Keratinocyte (primary cell): ENCODE measurements at regions not wholly inside any gene's neighbourhood (a gene's known extent, or its start where the extent isn't known, plus 50 kb on each side); places are given as distances from the start of the nearest gene placed in this dataset.
A peak's percentile ranks its signal among the peaks of the same experiment; 100 is the strongest.

Experiments used
- DNase-seq: peaks from one replicate; pipeline ENCODE4 v3.0.0-alpha.2; 2011; ENCODE audit warnings: low read depth, missing footprints, low spot score
- FAIRE-seq: peaks from 2 replicates; lab custom pipeline; 2011; peaks lifted over from hg19 to GRCh38; lab: Jason Lieb, UNC
- H2AFZ ChIP-seq: 2 replicates; pipeline ENCODE4 v1.6.0; 2012; ENCODE audit warnings: low read length, control low read depth, inconsistent platforms; ENCODE audit not compliant: control insufficient read depth
- H3K27ac ChIP-seq: 2 replicates; pipeline ENCODE4 v1.5.1; 2011; ENCODE audit warnings: low read length; ENCODE audit not compliant: control insufficient read depth, insufficient read depth
- H3K27me3 ChIP-seq: 3 replicates; pipeline ENCODE4 v1.6.0; 2011; ENCODE audit warnings: low read length; ENCODE audit not compliant: control insufficient read depth, insufficient read depth; ENCODE audit errors: extremely low read depth
- H3K36me3 ChIP-seq, 2 experiments: 2 replicates in 1 of 2; 3 replicates in 1 of 2; pipeline ENCODE4 v1.5.1; 2011; ENCODE audit warnings: low read length in 2 of 2, mild to moderate bottlenecking in 1 of 2; ENCODE audit not compliant: control insufficient read depth in 2 of 2, insufficient read depth in 2 of 2; ENCODE audit errors: extremely low read depth in 1 of 2
- H3K4me1 ChIP-seq: 3 replicates; pipeline ENCODE4 v1.5.1; 2011; ENCODE audit warnings: low read length; ENCODE audit not compliant: control insufficient read depth, insufficient read depth; ENCODE audit errors: extremely low read depth
- H3K4me2 ChIP-seq: 3 replicates; pipeline ENCODE4 v1.6.0; 2011; ENCODE audit warnings: low read depth, low read length; ENCODE audit not compliant: control insufficient read depth, insufficient read depth; ENCODE audit errors: extremely low read depth
- H3K4me3 ChIP-seq, 3 experiments: fragments of 200-600 bp in 1 of 3; sonication (generic) in 1 of 3; 2 replicates in 2 of 3; 3 replicates in 1 of 3; pipeline ENCODE4 v1.5.1; 2011 to 2016; ENCODE audit warnings: low read length in 3 of 3, mild to moderate bottlenecking in 3 of 3, control low read depth in 2 of 3, inconsistent platforms in 1 of 3, low read depth in 1 of 3, mixed read lengths in 1 of 3, mixed run types in 1 of 3, moderate library complexity in 1 of 3; ENCODE audit not compliant: control insufficient read depth in 2 of 3, insufficient read depth in 2 of 3; ENCODE audit errors: extremely low read depth in 1 of 3
- H3K79me2 ChIP-seq: 2 replicates; pipeline ENCODE4 v1.6.0; 2012; ENCODE audit warnings: low read length; ENCODE audit not compliant: control insufficient read depth, insufficient read depth
- H3K9ac ChIP-seq: 3 replicates; pipeline ENCODE4 v1.6.0; 2011; ENCODE audit warnings: low read length; ENCODE audit not compliant: control insufficient read depth, insufficient read depth; ENCODE audit errors: extremely low read depth
- H3K9me1 ChIP-seq: 3 replicates; pipeline ENCODE4 v1.6.0; 2011; ENCODE audit warnings: low read length; ENCODE audit not compliant: control insufficient read depth, insufficient read depth; ENCODE audit errors: extremely low read depth
- H3K9me3 ChIP-seq: 2 replicates; pipeline ENCODE4 v1.5.1; 2012; ENCODE audit warnings: low read depth, low read length; ENCODE audit not compliant: control insufficient read depth
- H4K20me1 ChIP-seq: 3 replicates; pipeline ENCODE4 v1.6.0; 2011; ENCODE audit warnings: low read length; ENCODE audit not compliant: control insufficient read depth, insufficient read depth; ENCODE audit errors: extremely low read depth
- EZH2 ChIP-seq: IDR thresholded peaks from one replicate; pipeline ENCODE4 v1.6.1; 2012; ENCODE audit warnings: inconsistent platforms, mild to moderate bottlenecking, low read length, moderate library complexity
- dilution Hi-C: fragments of 300-500 bp; cut with MboI; formaldehyde crosslinking; loops from one replicate; pipeline ENCODE4 v1.7.0; 2020; ENCODE audit warnings: low sequenced_read_pairs; ENCODE audit not compliant: extremely low pct_ligation_motif_present
- TF ChIP-seq, protein P1 (sequence below), 3 experiments: IDR thresholded peaks in 1 of 3; conservative IDR thresholded peaks in 1 of 3; optimal IDR thresholded peaks in 1 of 3; 2 replicates in 2 of 3; 3 replicates in 1 of 3; pipeline versions ENCODE3 to v1.5.1; 2011; ENCODE audit warnings: low read length in 3 of 3, mild to moderate bottlenecking in 3 of 3, moderate library complexity in 2 of 3, control low read depth in 1 of 3, inconsistent platforms in 1 of 3; ENCODE audit not compliant: insufficient read depth in 2 of 3; ENCODE audit errors: extremely low read depth in 1 of 3

DNA sequence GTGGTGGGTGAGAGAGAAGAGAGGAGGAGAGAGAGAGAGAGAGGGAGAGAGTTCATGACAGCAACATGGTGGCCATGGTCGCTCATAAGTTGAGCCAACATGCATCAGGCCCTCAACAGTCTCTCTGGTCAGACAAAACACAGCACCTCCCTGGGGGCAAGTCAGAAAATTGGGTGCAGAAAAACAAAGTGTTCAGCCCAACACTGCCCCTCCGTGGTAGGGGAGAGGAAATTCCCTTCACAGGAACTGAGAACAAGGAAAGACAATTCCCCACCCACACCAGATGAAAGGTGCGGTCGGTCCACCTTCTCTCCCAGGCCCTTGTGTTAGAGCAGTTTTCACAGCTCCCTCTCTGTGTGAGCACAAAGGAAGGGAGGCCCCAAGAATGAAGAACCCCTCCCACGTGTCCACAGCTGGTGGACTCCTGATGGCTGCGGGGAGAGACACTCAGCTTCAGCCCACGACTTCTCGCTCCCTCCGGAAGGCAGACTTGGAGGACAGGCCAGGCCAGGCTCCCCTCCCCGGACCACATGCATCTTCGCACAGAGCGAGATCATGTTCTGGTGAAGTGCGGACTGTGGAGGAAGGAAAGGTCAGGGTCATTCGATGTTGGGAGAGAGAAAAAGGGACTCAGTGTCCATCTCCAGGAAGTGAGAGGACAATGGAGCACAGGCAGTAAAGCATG lies 181.7 kb downstream of the ANAPC1 start:
- Histone ChIP-seq H3K36me3 (no peaks in the 10 kb centered on the region), H3K9me3 (no peaks in the 10 kb centered on the region), H3K79me2 (no peaks in the 10 kb centered on the region), H4K20me1 (no peaks in the 10 kb centered on the region), H2AFZ (no peak overlapping the region), H3K4me1 (peaks cover 58% of the 10 kb centered on the region), H3K27me3 (peaks cover 5% of the 10 kb centered on the region), H3K4me3 (no peak overlapping the region), H3K4me2 (no peak overlapping the region), H3K9ac (no peak overlapping the region), H3K27ac (no peak overlapping the region), H3K9me1 (peaks cover 2% of the 10 kb centered on the region)
- no peak for TF ChIP-seq EZH2
- TF ChIP-seq, protein P1, sequence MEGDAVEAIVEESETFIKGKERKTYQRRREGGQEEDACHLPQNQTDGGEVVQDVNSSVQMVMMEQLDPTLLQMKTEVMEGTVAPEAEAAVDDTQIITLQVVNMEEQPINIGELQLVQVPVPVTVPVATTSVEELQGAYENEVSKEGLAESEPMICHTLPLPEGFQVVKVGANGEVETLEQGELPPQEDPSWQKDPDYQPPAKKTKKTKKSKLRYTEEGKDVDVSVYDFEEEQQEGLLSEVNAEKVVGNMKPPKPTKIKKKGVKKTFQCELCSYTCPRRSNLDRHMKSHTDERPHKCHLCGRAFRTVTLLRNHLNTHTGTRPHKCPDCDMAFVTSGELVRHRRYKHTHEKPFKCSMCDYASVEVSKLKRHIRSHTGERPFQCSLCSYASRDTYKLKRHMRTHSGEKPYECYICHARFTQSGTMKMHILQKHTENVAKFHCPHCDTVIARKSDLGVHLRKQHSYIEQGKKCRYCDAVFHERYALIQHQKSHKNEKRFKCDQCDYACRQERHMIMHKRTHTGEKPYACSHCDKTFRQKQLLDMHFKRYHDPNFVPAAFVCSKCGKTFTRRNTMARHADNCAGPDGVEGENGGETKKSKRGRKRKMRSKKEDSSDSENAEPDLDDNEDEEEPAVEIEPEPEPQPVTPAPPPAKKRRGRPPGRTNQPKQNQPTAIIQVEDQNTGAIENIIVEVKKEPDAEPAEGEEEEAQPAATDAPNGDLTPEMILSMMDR (optimal IDR thresholded peaks at IDR 0.05 in 1 of 3, IDR thresholded peaks at IDR 0.05 in 1 of 3, conservative IDR thresholded peaks at IDR 0.05 in 1 of 3; ENCODE audit: extremely low read depth in 1 of 3, insufficient read depth in 2 of 3, low read length in 3 of 3), result peak; percentile 71 to 83 (median 80)
- dilution Hi-C loops, result no loop called here
- FAIRE-seq, result peak; percentile 55
- no peak for DNase-seq

DNA sequence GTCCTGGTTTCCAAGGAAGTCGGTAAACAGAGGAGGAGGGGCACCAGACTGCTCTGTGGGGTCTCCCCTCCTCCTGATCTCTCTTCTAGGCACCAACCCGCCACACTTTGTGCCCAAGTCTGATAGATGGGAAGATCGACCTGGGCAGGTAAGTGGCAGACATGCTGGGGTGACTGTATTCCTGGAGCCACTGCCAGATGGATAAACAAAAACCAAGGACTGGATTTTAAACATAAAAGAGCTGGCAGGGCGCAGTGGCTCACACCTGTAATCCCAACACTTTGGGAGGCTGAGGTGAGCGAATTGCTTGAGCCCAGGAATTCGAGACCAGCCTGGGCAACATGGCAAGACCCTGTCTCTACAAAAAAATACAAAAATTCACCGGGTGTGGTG lies 181.2 kb downstream of the ANAPC1 start:
- no peaks in the 10 kb centered on the region for H3K36me3 ChIP-seq
- H3K4me1 ChIP-seq, result peaks cover 58% of the 10 kb centered on the region
- DNase-seq (no peak), FAIRE-seq (no peak)
- H3K27ac ChIP-seq, result no peak overlapping the region
- H3K9me1 ChIP-seq, result peaks cover 2% of the 10 kb centered on the region
- no peak overlapping the region for H2AFZ ChIP-seq
- H3K4me3 ChIP-seq, result no peak overlapping the region
- no peaks in the 10 kb centered on the region for H4K20me1 ChIP-seq
- no peak overlapping the region for H3K4me2 ChIP-seq
- no peak overlapping the region for H3K9ac ChIP-seq
- dilution Hi-C loops, result no loop called here
- H3K9me3 ChIP-seq, result no peaks in the 10 kb centered on the region
- no peaks in the 10 kb centered on the region for H3K79me2 ChIP-seq
- TF ChIP-seq EZH2, result no peak
- TF ChIP-seq, protein P1 (optimal IDR thresholded peaks at IDR 0.05 in 1 of 3, IDR thresholded peaks at IDR 0.05 in 1 of 3, conservative IDR thresholded peaks at IDR 0.05 in 1 of 3; ENCODE audit: extremely low read depth in 1 of 3, insufficient read depth in 2 of 3, low read length in 3 of 3), result no peak
- peaks cover 8% of the 10 kb centered on the region for H3K27me3 ChIP-seq
